ENCODE measurements at regions not wholly inside any gene's neighbourhood (a gene's known extent, or its start where the extent isn't known, plus 50 kb on each side); places are given as distances from the start of the nearest gene placed in this dataset.

DNA sequence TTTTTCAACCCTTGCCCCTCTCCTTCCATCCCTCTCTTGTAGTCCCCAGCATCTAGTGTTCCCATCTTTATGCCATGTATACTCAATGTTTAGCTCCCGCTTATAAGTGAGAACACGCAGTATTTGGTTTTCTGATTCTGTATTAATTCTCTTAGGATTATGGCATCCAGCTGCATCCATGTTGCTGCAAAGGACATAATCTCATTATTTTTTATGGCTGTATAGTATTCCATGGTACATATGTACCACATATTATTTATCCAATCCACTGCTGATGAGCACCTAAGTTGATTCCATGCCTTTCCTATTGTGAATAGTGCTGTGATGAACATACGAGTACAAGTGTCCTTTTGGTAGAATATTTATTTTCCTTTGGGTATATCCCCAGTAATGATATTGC lies 66.8 kb downstream of the UNC5CL start:
- TF ChIP-seq POLR2A (IDR thresholded peaks at IDR 0.05) (no peak), CTCF (IDR thresholded peaks at IDR 0.05 in 4 of 5, conservative IDR thresholded peaks at IDR 0.05 in 1 of 5) (no peak)
